SK-N-SH treated with all-trans-retinoic acid at 6 μM for 48 hours (cell line): ENCODE measurements at regions not wholly inside any gene's neighbourhood (a gene's known extent, or its start where the extent isn't known, plus 50 kb on each side); places are given as distances from the start of the nearest gene placed in this dataset.

Source experiments
- ARNTL ChIP-seq: fragments of 450-650 bp; formaldehyde crosslinking; IDR thresholded peaks from 2 replicates; pipeline ENCODE4 v1.5.0; 2020; ENCODE audit warnings: low read depth, mild to moderate bottlenecking, moderate library complexity, borderline replicate concordance
- CSDC2 ChIP-seq: fragments of 250-450 bp; sonication (Bioruptor Pico); IDR thresholded peaks from 2 replicates; pipeline ENCODE4 v1.5.0; 2020; ENCODE audit warnings: mild to moderate bottlenecking, moderate library complexity
- PATZ1 ChIP-seq: fragments of 250-450 bp; sonication (Bioruptor Pico); IDR thresholded peaks from 2 replicates; pipeline ENCODE4 v1.8.0; 2020; ENCODE audit warnings: mild to moderate bottlenecking, moderate library complexity, borderline replicate concordance

- TF ChIP-seq PATZ1 (CRISPR knock-in tag) (no peak), ARNTL (CRISPR knock-in tag) (no peak), CSDC2 (CRISPR knock-in tag) (no peak)
Observed at GRCh38 chr2:193806088-193806774, 1611.5 kb upstream of the TMEFF2 start.
